Effector memory CD8-positive, alpha-beta T cell (primary cell): ENCODE measurements at regions not wholly inside any gene's neighbourhood (a gene's known extent, or its start where the extent isn't known, plus 50 kb on each side); places are given as distances from the start of the nearest gene placed in this dataset.
"Not testable (repeated sequence)": the region's sequence is repeated elsewhere in the genome, so short reads cannot be mapped to it uniquely, and the experiment has no call there.

ENCODE experiments used
- ATAC-seq: fragments of 150-1000 bp; cut with Tn5 transposase; replicated peaks from 2 replicates; pipeline ENCODE4 v1.10.0; 2021; ENCODE audit warnings: mild to moderate bottlenecking, moderate library complexity
- DNase-seq, 3 experiments: peaks; one replicate each; pipeline ENCODE4 v3.0.0; 2021
- H3K27ac Mint-ChIP-seq, 2 donors: one replicate each; pipeline ENCODE4 v1.8.0; 2022; ENCODE audit warnings: mild to moderate bottlenecking in 2 of 2, mixed read lengths in 2 of 2, moderate library complexity in 2 of 2
- H3K27me3 Mint-ChIP-seq, 2 donors: one replicate each; pipeline ENCODE4 v1.8.0; 2022; ENCODE audit warnings: mixed read lengths in 2 of 2
- H3K36me3 Mint-ChIP-seq: one replicate; pipeline ENCODE4 v1.8.0; 2022; ENCODE audit warnings: mild to moderate bottlenecking, moderate library complexity, mixed read lengths; ENCODE audit not compliant: insufficient read depth
- H3K4me1 Mint-ChIP-seq, 2 donors: one replicate each; pipeline ENCODE4 v1.8.0; 2022; ENCODE audit warnings: low read depth in 2 of 2, mixed read lengths in 2 of 2
- H3K4me3 Mint-ChIP-seq, 2 donors: one replicate each; pipeline ENCODE4 v1.8.0; 2022; ENCODE audit warnings: mild to moderate bottlenecking in 2 of 2, mixed read lengths in 2 of 2, moderate library complexity in 2 of 2
- H3K9me3 Mint-ChIP-seq, 2 donors: one replicate each; pipeline ENCODE4 v1.8.0; 2022; ENCODE audit warnings: mixed read lengths in 2 of 2

GRCh38 chr1:99544328-99544727, 101.6 kb upstream of the PALMD start:
- DNase-seq (no peak), ATAC-seq (no peak)
- Mint-ChIP-seq H3K4me1 (no peaks in the 10 kb centered on the region), H3K4me3 (no peak overlapping the region), H3K27ac (no peak overlapping the region), H3K27me3 (peaks cover 0 to 9% of the 10 kb centered on the region in 2 donors), H3K36me3 (no peaks in the 10 kb centered on the region), H3K9me3 (no peaks in the 10 kb centered on the region)

GRCh38 chr1:99546432-99547416, 99.2 kb upstream of the PALMD start:
- DNase-seq (no peak), ATAC-seq (no peak)
- Mint-ChIP-seq H3K36me3 (no peaks in the 10 kb centered on the region), H3K4me1 (no peaks in the 10 kb centered on the region), H3K27me3 (peaks cover 0 to 25% of the 10 kb centered on the region in 2 donors), H3K27ac (no peak overlapping the region), H3K4me3 (no peak overlapping the region), H3K9me3 (peaks cover 0 to 9% of the 10 kb centered on the region in 2 donors)

- no peak for DNase-seq
- H3K4me1 Mint-ChIP-seq: no peaks in the 10 kb centered on the region
Observed at GRCh38 chr1:99548943-99549605, 96.8 kb upstream of the PALMD start.

GRCh38 chr1:99550198-99550597, 95.7 kb upstream of the PALMD start:
- peaks cover 0 to 9% of the 10 kb centered on the region in 2 donors for H3K9me3 Mint-ChIP-seq
- DNase-seq: no peak
- H3K4me3 Mint-ChIP-seq: no peak overlapping the region
- peaks cover 6 to 29% of the 10 kb centered on the region in 2 donors for H3K27me3 Mint-ChIP-seq
- H3K36me3 Mint-ChIP-seq: no peaks in the 10 kb centered on the region
- ATAC-seq: no peak
- no peaks in the 10 kb centered on the region for H3K4me1 Mint-ChIP-seq
- no peak overlapping the region for H3K27ac Mint-ChIP-seq

More at GRCh38 chr1:99548943-99549605, 96.8 kb upstream of the PALMD start:
- no peak overlapping the region for H3K4me3 Mint-ChIP-seq
- no peak overlapping the region for H3K27ac Mint-ChIP-seq
- no peaks in the 10 kb centered on the region for H3K36me3 Mint-ChIP-seq
- peaks cover 6 to 32% of the 10 kb centered on the region in 2 donors for H3K27me3 Mint-ChIP-seq
- ATAC-seq: no peak
- peaks cover 0 to 9% of the 10 kb centered on the region in 2 donors for H3K9me3 Mint-ChIP-seq

GRCh38 chr1:99551812-99552614, 93.9 kb upstream of the PALMD start:
- ATAC-seq: no peak
- no peaks in the 10 kb centered on the region for H3K36me3 Mint-ChIP-seq
- H3K4me1 Mint-ChIP-seq: no peaks in the 10 kb centered on the region
- no peak for DNase-seq
- peaks cover 6 to 28% of the 10 kb centered on the region in 2 donors for H3K27me3 Mint-ChIP-seq
- H3K27ac Mint-ChIP-seq: no peak overlapping the region
- H3K9me3 Mint-ChIP-seq: peaks cover 0 to 9% of the 10 kb centered on the region in 2 donors
- no peak overlapping the region for H3K4me3 Mint-ChIP-seq

- H3K9me3 Mint-ChIP-seq: peaks cover 0 to 9% of the 10 kb centered on the region in 2 donors
- no peaks in the 10 kb centered on the region for H3K4me1 Mint-ChIP-seq
- no peak for DNase-seq
- no peak overlapping the region for H3K27ac Mint-ChIP-seq
- H3K4me3 Mint-ChIP-seq: no peak overlapping the region
- no peaks in the 10 kb centered on the region for H3K36me3 Mint-ChIP-seq
- no peak for ATAC-seq
- peaks cover 6 to 28% of the 10 kb centered on the region in 2 donors for H3K27me3 Mint-ChIP-seq
Observed at GRCh38 chr1:99553301-99553700, 92.6 kb upstream of the PALMD start.

- DNase-seq, H3K4me3 Mint-ChIP-seq, H3K4me1 Mint-ChIP-seq, H3K36me3 Mint-ChIP-seq, H3K9me3 Mint-ChIP-seq, ATAC-seq, H3K27ac Mint-ChIP-seq: not testable (repeated sequence)
- H3K27me3 Mint-ChIP-seq: peaks cover 6 to 28% of the 10 kb centered on the region in 2 donors
Observed at GRCh38 chr1:99553819-99554218, 92.1 kb upstream of the PALMD start.

- ATAC-seq (no peak), DNase-seq (no peak)
- peaks cover 2 to 9% of the 10 kb centered on the region in 2 donors for H3K9me3 Mint-ChIP-seq
- H3K4me3 Mint-ChIP-seq: no peak overlapping the region
- no peaks in the 10 kb centered on the region for H3K36me3 Mint-ChIP-seq
- H3K27ac Mint-ChIP-seq: no peak overlapping the region
- H3K27me3 Mint-ChIP-seq: peaks cover 6 to 28% of the 10 kb centered on the region in 2 donors
- no peaks in the 10 kb centered on the region for H3K4me1 Mint-ChIP-seq
Observed at GRCh38 chr1:99554727-99555126, 91.2 kb upstream of the PALMD start.

- Mint-ChIP-seq H3K27me3 (peaks cover 0 to 12% of the 10 kb centered on the region in 2 donors), H3K36me3 (no peaks in the 10 kb centered on the region), H3K27ac (no peak overlapping the region), H3K4me1 (no peaks in the 10 kb centered on the region), H3K9me3 (peaks cover 0 to 4% of the 10 kb centered on the region in 2 donors), H3K4me3 (no peak overlapping the region)
- no peak for ATAC-seq
- DNase-seq: no peak
Observed at GRCh38 chr1:99557546-99558202, 88.2 kb upstream of the PALMD start.

- Mint-ChIP-seq H3K36me3 (no peaks in the 10 kb centered on the region), H3K27me3 (peaks cover 0 to 3% of the 10 kb centered on the region in 2 donors), H3K27ac (no peak overlapping the region), H3K4me1 (no peaks in the 10 kb centered on the region), H3K4me3 (no peak overlapping the region), H3K9me3 (peaks cover 0 to 5% of the 10 kb centered on the region in 2 donors)
- no peak for ATAC-seq
- no peak for DNase-seq
Observed at GRCh38 chr1:99559166-99559565, 86.7 kb upstream of the PALMD start.

GRCh38 chr1:99560207-99561040, 85.5 kb upstream of the PALMD start:
- Mint-ChIP-seq H3K27ac (no peak overlapping the region), H3K9me3 (peaks cover 0 to 5% of the 10 kb centered on the region in 2 donors), H3K36me3 (no peaks in the 10 kb centered on the region), H3K4me1 (no peaks in the 10 kb centered on the region), H3K4me3 (no peak overlapping the region), H3K27me3 (no peaks in the 10 kb centered on the region)
- ATAC-seq: no peak
- DNase-seq: no peak

- peaks cover 0 to 5% of the 10 kb centered on the region in 2 donors for H3K9me3 Mint-ChIP-seq
- no peak overlapping the region for H3K4me3 Mint-ChIP-seq
- ATAC-seq (no peak), DNase-seq (no peak)
- H3K4me1 Mint-ChIP-seq: no peaks in the 10 kb centered on the region
- no peak overlapping the region for H3K27ac Mint-ChIP-seq
- H3K27me3 Mint-ChIP-seq: no peaks in the 10 kb centered on the region
- H3K36me3 Mint-ChIP-seq: no peaks in the 10 kb centered on the region
Observed at GRCh38 chr1:99561952-99562351, 84.0 kb upstream of the PALMD start.
